Pancreas (tissue), 10 donors: ENCODE measurements at regions not wholly inside any gene's neighbourhood (a gene's known extent, or its start where the extent isn't known, plus 50 kb on each side); places are given as distances from the start of the nearest gene placed in this dataset.

Experiments
- ATAC-seq, 4 donors: fragments of 200-7000 bp; cut with Tn5 transposase; one replicate each; pipeline versions ENCODE4 v1.8.0 to v1.9.1; 2020; ENCODE audit warnings: mild to moderate bottlenecking in 4 of 4, moderate library complexity in 4 of 4
- DNase-seq, 6 donors: peaks; one replicate each; pipeline ENCODE4 v3.0.0-alpha.2; 2020
- FAIRE-seq: peaks from 2 replicates; lab custom pipeline; 2012; peaks lifted over from hg19 to GRCh38; lab: Jason Lieb, UNC
- H3K27ac ChIP-seq, 4 donors: fragments of 200-600 bp; sonication (generic); 1 replicate in 3 of 4; 2 replicates in 1 of 4; pipeline versions ENCODE4 v1.5.0 to v1.8.0; 2020
- H3K27me3 ChIP-seq, 4 donors: fragments of 200-600 bp; one replicate each; pipeline ENCODE4 v1.8.0; 2021
- H3K36me3 ChIP-seq, 3 donors: fragments of 200-600 bp; sonication (generic) in 1 of 3; one replicate each; pipeline versions ENCODE4 v1.5.0 to v1.8.0; 2020 to 2021
- H3K4me1 ChIP-seq, 3 donors: fragments of 200-600 bp; one replicate each; pipeline ENCODE4 v1.8.0; 2021
- H3K4me3 ChIP-seq, 4 donors: fragments of 200-600 bp; sonication (generic) in 2 of 4; one replicate each; pipeline versions ENCODE4 v1.5.0 to v1.8.0; 2020 to 2021
- H3K9me3 ChIP-seq, 4 donors: fragments of 200-600 bp; one replicate each; pipeline ENCODE4 v1.8.0; 2021
- WGBS, 2 donors: extraction: QIAGEN DNeasy Blood & Tissue Kit; methylation state at CpG; one replicate each; pipeline ENCODE4 v1.1.7; 2013; 5-methylcytosine and 5-hydroxymethylcytosine counted together
- intact Hi-C, 3 donors: fragments of 100-400 bp; cut with DNase I; formaldehyde crosslinking; loops; one replicate each; pipeline versions ENCODE4 v1.11.1 to v1.14.2; 2022
- TF ChIP-seq, protein P1 (sequence below), 4 donors: fragments of 200-600 bp; sonication (generic) in 3 of 4; IDR thresholded peaks; one replicate each; pipeline versions ENCODE4 v1.5.0 to v1.8.0; 2021; ENCODE audit warnings: antibody characterized with exemption in 4 of 4
- donor health status: healthy with polysubstance abuse.
- donor health status: DM: no; HTN: no; CAD: no; lungs with moderate emphysema.
- donor health status: DM: no; HTN: no; CAD: no.
- donor health status: control.
- donor health status: control.
- donor health status: Bipolar disorder and iron deficiency.
- donor health status: DM: yes; HTN: yes; CAD: no.
- donor health status: DM: no; HTN: no; CAD: no.
- donor health status: DM: no; HTN: no; CAD: no.
- donor health status: DM: yes; HTN: yes; CAD: no.

DNA sequence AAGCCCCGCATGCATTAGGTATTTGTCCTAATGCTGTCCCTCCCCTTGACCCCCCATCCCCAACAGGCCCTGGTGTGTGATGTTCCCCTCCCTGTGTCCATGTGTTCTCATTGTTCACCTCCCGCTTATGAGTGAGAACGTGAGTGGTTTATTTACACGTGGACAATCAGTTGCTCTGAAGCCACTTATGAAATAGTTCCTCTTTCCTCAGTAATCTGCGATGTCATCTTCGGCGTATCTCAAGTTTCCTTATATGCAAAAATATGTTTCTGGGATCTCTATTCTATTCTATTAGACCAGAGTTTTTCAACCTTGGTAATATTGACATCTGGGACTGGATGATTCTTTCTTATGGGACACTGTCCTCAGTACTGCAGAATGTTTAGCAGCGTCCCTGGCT is 56.0 kb upstream of the DCD start:
- TF ChIP-seq, protein P1, sequence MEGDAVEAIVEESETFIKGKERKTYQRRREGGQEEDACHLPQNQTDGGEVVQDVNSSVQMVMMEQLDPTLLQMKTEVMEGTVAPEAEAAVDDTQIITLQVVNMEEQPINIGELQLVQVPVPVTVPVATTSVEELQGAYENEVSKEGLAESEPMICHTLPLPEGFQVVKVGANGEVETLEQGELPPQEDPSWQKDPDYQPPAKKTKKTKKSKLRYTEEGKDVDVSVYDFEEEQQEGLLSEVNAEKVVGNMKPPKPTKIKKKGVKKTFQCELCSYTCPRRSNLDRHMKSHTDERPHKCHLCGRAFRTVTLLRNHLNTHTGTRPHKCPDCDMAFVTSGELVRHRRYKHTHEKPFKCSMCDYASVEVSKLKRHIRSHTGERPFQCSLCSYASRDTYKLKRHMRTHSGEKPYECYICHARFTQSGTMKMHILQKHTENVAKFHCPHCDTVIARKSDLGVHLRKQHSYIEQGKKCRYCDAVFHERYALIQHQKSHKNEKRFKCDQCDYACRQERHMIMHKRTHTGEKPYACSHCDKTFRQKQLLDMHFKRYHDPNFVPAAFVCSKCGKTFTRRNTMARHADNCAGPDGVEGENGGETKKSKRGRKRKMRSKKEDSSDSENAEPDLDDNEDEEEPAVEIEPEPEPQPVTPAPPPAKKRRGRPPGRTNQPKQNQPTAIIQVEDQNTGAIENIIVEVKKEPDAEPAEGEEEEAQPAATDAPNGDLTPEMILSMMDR (IDR thresholded peaks at IDR 0.05) = no peak
- peaks cover 0 to 5% (median 2%) of the 10 kb centered on the region in 4 donors for H3K27me3 ChIP-seq
- WGBS, 2 donors = 74% methylated on average over 8 of the region's 8 CpGs
- FAIRE-seq = no peak
- no peak overlapping the region for H3K4me3 ChIP-seq
- no peaks in the 10 kb centered on the region for H3K36me3 ChIP-seq
- DNase-seq = no peak
- H3K9me3 ChIP-seq = no peaks in the 10 kb centered on the region
- H3K4me1 ChIP-seq = no peaks in the 10 kb centered on the region
- intact Hi-C loops = loop anchor here in 1 of 3 donors (5.0 kb wide), 1 partner anchor 253 kb away; no protein-coding TSS in a partner anchor
- no peak for ATAC-seq
- H3K27ac ChIP-seq = no peak overlapping the region

DNA sequence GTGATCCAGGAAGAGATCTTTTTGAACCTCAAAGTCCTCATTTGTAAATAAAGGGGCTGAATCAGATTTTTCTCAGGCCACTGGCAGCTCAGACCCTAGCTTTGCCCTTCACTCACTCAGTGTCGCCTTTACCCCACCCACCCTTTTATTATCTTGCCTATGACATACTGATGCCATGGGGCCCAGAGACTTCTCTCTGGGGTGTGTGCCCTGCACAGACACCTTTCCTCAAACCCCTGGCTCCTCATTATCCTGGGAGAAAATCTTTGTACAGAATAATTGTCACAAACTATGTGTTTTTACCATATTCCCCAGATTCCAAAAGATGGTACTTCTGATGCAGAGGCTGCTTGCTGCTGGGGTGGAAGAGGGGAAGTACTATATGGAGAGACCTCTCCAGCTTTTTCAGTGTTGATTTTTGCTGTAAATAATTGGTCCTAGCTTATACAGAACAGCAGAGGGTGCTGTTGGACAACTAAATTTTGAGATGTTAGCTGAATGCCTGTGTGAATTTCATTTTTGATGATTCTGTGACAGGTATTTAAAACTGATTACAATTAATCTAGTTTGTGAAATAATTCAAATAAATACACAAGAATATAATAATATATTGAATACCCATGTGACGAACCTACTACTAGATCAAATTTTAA is 53.9 kb upstream of the DCD start:
- DNase-seq (no peak), ATAC-seq (peak in 3 of 4 donors; percentile 66 to 86 (median 75))
- no peaks in the 10 kb centered on the region for H3K9me3 ChIP-seq

DNA sequence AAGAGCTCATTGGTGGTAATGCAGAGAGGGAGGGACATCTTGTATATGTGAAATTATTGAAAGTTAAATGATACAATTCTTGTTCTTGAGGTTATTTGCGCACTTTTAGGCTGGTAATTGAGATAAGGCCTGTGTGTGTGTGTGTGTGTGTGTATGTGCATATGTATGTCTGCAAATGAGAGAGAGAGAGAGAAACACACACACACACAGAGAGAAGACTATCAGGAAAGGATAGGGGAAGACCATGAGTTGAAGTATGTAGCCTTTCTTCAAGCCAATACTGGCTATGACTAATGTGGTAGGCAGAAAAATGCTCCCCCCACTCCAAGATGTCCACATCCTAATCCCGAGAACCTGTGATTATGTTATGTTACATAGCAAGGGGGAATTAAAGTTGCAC is 52.7 kb upstream of the DCD start:
- WGBS, 2 donors = 71 to 83% methylated on average over 2 of the region's 2 CpGs
- H3K36me3 ChIP-seq = no peaks in the 10 kb centered on the region
- H3K4me1 ChIP-seq = no peaks in the 10 kb centered on the region
- FAIRE-seq (no peak), DNase-seq (no peak), ATAC-seq (no peak)
- H3K9me3 ChIP-seq = no peaks in the 10 kb centered on the region
- TF ChIP-seq, protein P1 (IDR thresholded peaks at IDR 0.05) = no peak
- H3K4me3 ChIP-seq = no peak overlapping the region
- intact Hi-C loops = loop anchor here in 1 of 3 donors (5.0 kb wide), 1 partner anchor 256 kb away; no protein-coding TSS in a partner anchor
- H3K27me3 ChIP-seq = no peaks in the 10 kb centered on the region
- H3K27ac ChIP-seq = no peak overlapping the region

More for the DNA sequence above, 53.9 kb upstream of the DCD start:
- FAIRE-seq = peak; percentile 5
- Histone ChIP-seq H3K4me3 (no peak overlapping the region), H3K27ac (no peak overlapping the region), H3K4me1 (no peaks in the 10 kb centered on the region), H3K27me3 (no peaks in the 10 kb centered on the region), H3K36me3 (no peaks in the 10 kb centered on the region)
- TF ChIP-seq, protein P1 (IDR thresholded peaks at IDR 0.05) = peak in 3 of 4 donors; percentile 50 to 53 (median 52)
- intact Hi-C loops = loop anchor here in 1 of 3 donors (5.0 kb wide), 1 partner anchor 255 kb away; no protein-coding TSS in a partner anchor
- WGBS, 2 donors = 14 to 16% methylated on average over 2 of the region's 2 CpGs

DNA sequence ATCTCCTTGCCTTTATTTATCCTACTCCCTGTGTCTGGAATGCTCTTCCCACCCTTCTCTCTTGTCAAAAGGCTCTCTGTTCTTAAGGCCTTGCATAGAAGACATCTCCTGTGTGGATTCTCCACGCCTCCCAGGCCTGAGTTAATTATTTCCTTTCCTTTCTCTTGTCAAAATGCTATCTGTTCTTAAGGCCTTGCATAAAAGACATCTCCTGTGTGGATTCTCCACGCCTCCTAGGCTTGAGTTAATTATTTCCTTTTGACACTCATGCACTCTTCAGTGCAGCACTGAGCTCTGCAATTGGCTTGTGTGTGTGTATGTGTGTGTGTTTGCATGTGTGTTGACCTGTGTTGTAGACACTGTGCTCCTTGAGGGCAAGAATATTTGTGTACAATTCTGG is 52.1 kb upstream of the DCD start:
- DNase-seq = no peak
- Histone ChIP-seq H3K27me3 (no peaks in the 10 kb centered on the region), H3K4me1 (no peaks in the 10 kb centered on the region), H3K9me3 (no peaks in the 10 kb centered on the region), H3K4me3 (no peak overlapping the region), H3K27ac (no peak overlapping the region), H3K36me3 (no peaks in the 10 kb centered on the region)
- WGBS, 2 donors = 55 to 60% methylated on average over 2 of the region's 2 CpGs
- ATAC-seq = no peak
- intact Hi-C loops = loop anchor here in 1 of 3 donors (5.0 kb wide), 1 partner anchor 257 kb away; no protein-coding TSS in a partner anchor
- no peak for FAIRE-seq
- TF ChIP-seq, protein P1 (IDR thresholded peaks at IDR 0.05) = no peak
